ENCODE measurements at regions not wholly inside any gene's neighbourhood (a gene's known extent, or its start where the extent isn't known, plus 50 kb on each side); places are given as distances from the start of the nearest gene placed in this dataset.

- no peak for TF ChIP-seq CTCF (tag by site-specific recombination; IDR thresholded peaks at IDR 0.05)
- TF ChIP-seq SP2 (tag by site-specific recombination; IDR thresholded peaks at IDR 0.05), result no peak
- no peak for TF ChIP-seq ZFP41 (tag by site-specific recombination; IDR thresholded peaks at IDR 0.05; ENCODE audit: borderline replicate concordance)
Measured at GRCh38 chr10:107552963-107553362, 388.5 kb upstream of the SORCS1 start.
